Nephron (organoid): ENCODE measurements at regions not wholly inside any gene's neighbourhood (a gene's known extent, or its start where the extent isn't known, plus 50 kb on each side); places are given as distances from the start of the nearest gene placed in this dataset.

ENCODE experiments used
- H3K27ac Mint-ChIP-seq, 3 experiments: 2 replicates each; pipeline ENCODE4 v1.8.0; 2020; ENCODE audit warnings: mixed read lengths in 3 of 3, mild to moderate bottlenecking in 2 of 3, moderate library complexity in 1 of 3
- H3K27me3 Mint-ChIP-seq: 2 replicates; pipeline ENCODE4 v1.8.0; 2021; ENCODE audit warnings: low read depth, mild to moderate bottlenecking, moderate library complexity, mixed read lengths
- H3K36me3 Mint-ChIP-seq: 2 replicates; pipeline ENCODE4 v1.8.0; 2020; ENCODE audit warnings: low read depth, mixed read lengths
- H3K4me1 Mint-ChIP-seq: 2 replicates; pipeline ENCODE4 v1.8.0; 2020; ENCODE audit warnings: mixed read lengths
- H3K4me3 Mint-ChIP-seq, 3 experiments: 2 replicates each; pipeline ENCODE4 v1.8.0; 2020; ENCODE audit warnings: mild to moderate bottlenecking in 3 of 3, mixed read lengths in 3 of 3, moderate library complexity in 2 of 3
- H3K9me3 Mint-ChIP-seq: 2 replicates; pipeline ENCODE4 v1.8.0; 2020; ENCODE audit warnings: mixed read lengths
- TF ChIP-seq, protein P1 (sequence below), 3 experiments: fragments of 200-600 bp; sonication (generic); IDR thresholded peaks; one replicate each; pipeline ENCODE4 v1.5.0; 2021; ENCODE audit warnings: antibody characterized with exemption in 3 of 3; ENCODE audit not compliant: unreplicated experiment in 3 of 3

DNA sequence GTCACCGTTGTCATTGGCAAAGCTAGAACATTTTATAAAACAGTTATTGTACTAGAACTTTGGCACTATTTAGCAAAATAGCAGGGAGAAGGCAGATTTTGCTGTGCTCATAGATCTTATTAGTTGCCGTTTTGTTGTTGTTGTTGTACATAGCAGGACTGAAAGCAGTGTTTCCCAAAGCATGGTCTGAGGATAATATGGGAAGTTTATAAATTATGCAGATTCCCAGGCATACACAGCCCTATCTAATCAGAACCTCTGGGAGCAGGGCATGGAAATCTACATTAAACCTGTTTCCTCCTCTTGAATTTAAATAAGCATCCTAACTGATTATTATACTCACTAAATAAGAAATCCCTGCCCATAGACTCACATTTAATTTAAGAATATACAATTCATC, 87.9 kb downstream of the RAP2B start:
- no peaks in the 10 kb centered on the region for H3K9me3 Mint-ChIP-seq
- no peaks in the 10 kb centered on the region for H3K27me3 Mint-ChIP-seq
- H3K4me1 Mint-ChIP-seq = no peaks in the 10 kb centered on the region
- H3K4me3 Mint-ChIP-seq = no peak overlapping the region
- H3K27ac Mint-ChIP-seq = no peak overlapping the region
- no peaks in the 10 kb centered on the region for H3K36me3 Mint-ChIP-seq
- TF ChIP-seq, protein P1, sequence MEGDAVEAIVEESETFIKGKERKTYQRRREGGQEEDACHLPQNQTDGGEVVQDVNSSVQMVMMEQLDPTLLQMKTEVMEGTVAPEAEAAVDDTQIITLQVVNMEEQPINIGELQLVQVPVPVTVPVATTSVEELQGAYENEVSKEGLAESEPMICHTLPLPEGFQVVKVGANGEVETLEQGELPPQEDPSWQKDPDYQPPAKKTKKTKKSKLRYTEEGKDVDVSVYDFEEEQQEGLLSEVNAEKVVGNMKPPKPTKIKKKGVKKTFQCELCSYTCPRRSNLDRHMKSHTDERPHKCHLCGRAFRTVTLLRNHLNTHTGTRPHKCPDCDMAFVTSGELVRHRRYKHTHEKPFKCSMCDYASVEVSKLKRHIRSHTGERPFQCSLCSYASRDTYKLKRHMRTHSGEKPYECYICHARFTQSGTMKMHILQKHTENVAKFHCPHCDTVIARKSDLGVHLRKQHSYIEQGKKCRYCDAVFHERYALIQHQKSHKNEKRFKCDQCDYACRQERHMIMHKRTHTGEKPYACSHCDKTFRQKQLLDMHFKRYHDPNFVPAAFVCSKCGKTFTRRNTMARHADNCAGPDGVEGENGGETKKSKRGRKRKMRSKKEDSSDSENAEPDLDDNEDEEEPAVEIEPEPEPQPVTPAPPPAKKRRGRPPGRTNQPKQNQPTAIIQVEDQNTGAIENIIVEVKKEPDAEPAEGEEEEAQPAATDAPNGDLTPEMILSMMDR (IDR thresholded peaks at IDR 0.05; ENCODE audit: unreplicated experiment in 3 of 3) = no peak

DNA sequence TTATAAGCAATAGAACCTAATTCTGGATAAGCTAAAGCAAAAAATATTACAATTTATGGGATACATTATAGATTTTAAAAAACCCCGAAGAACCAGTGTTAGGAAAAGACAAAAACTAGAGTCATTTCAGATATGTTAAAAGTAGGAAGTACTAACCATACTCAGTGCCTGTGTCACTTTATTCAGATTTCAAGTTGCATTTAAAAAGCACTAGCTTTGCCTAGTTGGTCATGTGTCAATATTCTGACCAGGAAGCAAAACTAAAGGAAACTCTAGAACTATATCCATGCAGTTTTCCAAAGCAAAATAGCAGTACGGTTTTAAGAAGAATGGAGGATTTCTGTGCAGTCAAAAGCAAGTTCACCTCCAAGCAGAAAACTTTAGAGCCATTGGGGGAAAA, 88.4 kb downstream of the RAP2B start:
- no peaks in the 10 kb centered on the region for H3K27me3 Mint-ChIP-seq
- TF ChIP-seq, protein P1 (IDR thresholded peaks at IDR 0.05; ENCODE audit: unreplicated experiment in 3 of 3) = no peak
- no peak overlapping the region for H3K4me3 Mint-ChIP-seq
- H3K9me3 Mint-ChIP-seq = no peaks in the 10 kb centered on the region
- no peaks in the 10 kb centered on the region for H3K36me3 Mint-ChIP-seq
- no peaks in the 10 kb centered on the region for H3K4me1 Mint-ChIP-seq
- H3K27ac Mint-ChIP-seq = no peak overlapping the region

DNA sequence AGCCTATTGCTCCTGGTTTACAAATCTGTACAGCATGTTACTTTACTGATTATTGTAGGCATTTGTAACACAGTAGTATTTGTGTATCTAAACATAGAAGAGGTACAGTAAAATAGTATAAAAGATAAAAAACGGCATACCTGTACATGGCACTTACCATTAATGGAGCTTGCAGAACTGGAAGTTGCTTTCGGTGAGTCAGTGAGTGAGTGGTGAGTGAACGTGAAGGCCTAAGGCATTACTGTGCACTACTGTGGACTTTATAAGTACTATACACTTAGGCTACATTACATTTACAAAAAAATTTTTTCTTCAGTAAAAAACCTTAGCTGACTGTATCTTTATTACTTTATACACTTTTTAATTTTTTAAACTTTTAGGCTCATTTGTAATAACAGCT, 90.9 kb downstream of the RAP2B start:
- Mint-ChIP-seq H3K4me1 (no peaks in the 10 kb centered on the region), H3K27ac (no peak overlapping the region), H3K36me3 (no peaks in the 10 kb centered on the region), H3K27me3 (no peaks in the 10 kb centered on the region), H3K4me3 (no peak overlapping the region), H3K9me3 (no peaks in the 10 kb centered on the region)
- TF ChIP-seq, protein P1 (IDR thresholded peaks at IDR 0.05; ENCODE audit: unreplicated experiment in 3 of 3) = no peak

DNA sequence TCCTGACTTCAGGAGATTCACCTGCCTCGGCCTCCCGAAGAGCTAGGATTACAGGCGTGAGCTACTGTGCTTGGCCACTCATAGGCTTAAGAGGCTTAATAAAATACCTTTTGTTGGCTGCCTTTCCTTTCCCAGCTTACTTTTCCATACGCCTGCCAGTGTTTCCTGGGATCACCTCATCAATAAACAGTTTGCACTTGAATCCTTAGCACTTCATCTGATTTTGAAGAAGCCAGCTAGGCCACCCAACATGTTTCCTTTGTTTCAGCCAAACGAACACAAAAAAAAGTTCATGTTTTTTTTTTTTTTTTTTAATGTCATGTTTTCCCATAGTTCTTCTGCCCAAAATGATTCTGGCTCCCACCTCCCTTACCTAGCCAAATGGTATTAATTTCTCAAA, 92.3 kb downstream of the RAP2B start:
- H3K27ac Mint-ChIP-seq = no peak overlapping the region
- no peak overlapping the region for H3K4me3 Mint-ChIP-seq
- no peaks in the 10 kb centered on the region for H3K36me3 Mint-ChIP-seq
- TF ChIP-seq, protein P1 (IDR thresholded peaks at IDR 0.05; ENCODE audit: unreplicated experiment in 3 of 3) = no peak
- no peaks in the 10 kb centered on the region for H3K9me3 Mint-ChIP-seq
- H3K27me3 Mint-ChIP-seq = no peaks in the 10 kb centered on the region
- H3K4me1 Mint-ChIP-seq = no peaks in the 10 kb centered on the region

DNA sequence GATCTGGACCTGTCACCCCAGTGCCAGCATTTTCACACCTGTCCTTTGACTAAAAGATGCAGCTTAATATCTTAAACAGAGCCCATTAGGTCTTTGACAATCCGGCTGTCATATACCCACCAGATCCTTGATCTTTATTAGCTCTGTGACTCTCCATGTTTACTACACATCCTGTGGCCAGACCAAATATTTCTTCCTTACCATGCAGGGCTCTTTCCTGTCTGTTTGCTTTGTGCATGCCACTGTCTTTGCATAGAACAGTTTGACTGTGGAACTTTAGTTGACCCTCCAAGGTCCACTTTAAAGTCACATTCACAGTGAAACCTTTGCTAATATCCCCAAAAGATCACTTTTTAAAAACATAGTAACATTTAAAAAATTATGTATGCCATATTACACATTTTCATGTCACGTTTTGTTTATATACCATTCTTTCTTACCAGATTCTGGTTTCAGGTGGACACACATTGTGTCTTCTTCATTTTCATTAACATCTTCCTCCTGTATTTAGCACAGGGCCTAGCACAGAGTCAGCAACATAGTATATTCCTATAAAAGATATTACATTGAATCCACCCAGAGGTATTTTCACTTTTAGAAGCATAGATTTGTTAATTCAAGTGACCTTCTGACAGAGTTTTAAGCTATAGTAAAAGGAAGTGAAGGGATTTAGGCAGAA, 95.8 kb downstream of the RAP2B start:
- TF ChIP-seq, protein P1 (IDR thresholded peaks at IDR 0.05; ENCODE audit: unreplicated experiment in 3 of 3) = no peak
- H3K9me3 Mint-ChIP-seq = no peaks in the 10 kb centered on the region
- no peak overlapping the region for H3K27ac Mint-ChIP-seq
- H3K4me1 Mint-ChIP-seq = no peaks in the 10 kb centered on the region
- H3K36me3 Mint-ChIP-seq = no peaks in the 10 kb centered on the region
- no peaks in the 10 kb centered on the region for H3K27me3 Mint-ChIP-seq
- H3K4me3 Mint-ChIP-seq = no peak overlapping the region

DNA sequence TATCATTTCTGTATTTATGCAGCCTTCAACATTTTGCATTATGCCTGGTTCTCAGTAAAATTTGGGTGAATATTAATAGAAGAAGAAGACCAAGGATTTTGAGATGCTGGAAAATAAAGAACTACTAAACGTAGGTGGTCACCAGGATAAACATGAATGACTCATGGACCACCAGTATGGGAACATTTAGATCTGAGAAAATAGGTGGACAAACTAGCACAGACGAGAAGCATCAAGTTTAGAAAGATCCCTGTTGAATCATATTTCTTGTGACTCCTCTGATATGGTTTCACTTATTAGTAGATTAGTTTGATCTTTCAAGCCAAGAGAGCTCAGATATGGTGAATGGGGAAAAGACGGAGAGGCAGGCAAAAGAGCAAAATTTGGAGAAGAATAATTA, 97.9 kb downstream of the RAP2B start:
- TF ChIP-seq, protein P1 (IDR thresholded peaks at IDR 0.05; ENCODE audit: unreplicated experiment in 3 of 3) = no peak
- H3K4me3 Mint-ChIP-seq = no peak overlapping the region
- no peak overlapping the region for H3K27ac Mint-ChIP-seq
- H3K27me3 Mint-ChIP-seq = no peaks in the 10 kb centered on the region
- peaks cover 5% of the 10 kb centered on the region for H3K9me3 Mint-ChIP-seq
- no peaks in the 10 kb centered on the region for H3K36me3 Mint-ChIP-seq
- no peaks in the 10 kb centered on the region for H3K4me1 Mint-ChIP-seq
